ENCODE measurements at regions not wholly inside any gene's neighbourhood (a gene's known extent, or its start where the extent isn't known, plus 50 kb on each side); places are given as distances from the start of the nearest gene placed in this dataset.

DNA sequence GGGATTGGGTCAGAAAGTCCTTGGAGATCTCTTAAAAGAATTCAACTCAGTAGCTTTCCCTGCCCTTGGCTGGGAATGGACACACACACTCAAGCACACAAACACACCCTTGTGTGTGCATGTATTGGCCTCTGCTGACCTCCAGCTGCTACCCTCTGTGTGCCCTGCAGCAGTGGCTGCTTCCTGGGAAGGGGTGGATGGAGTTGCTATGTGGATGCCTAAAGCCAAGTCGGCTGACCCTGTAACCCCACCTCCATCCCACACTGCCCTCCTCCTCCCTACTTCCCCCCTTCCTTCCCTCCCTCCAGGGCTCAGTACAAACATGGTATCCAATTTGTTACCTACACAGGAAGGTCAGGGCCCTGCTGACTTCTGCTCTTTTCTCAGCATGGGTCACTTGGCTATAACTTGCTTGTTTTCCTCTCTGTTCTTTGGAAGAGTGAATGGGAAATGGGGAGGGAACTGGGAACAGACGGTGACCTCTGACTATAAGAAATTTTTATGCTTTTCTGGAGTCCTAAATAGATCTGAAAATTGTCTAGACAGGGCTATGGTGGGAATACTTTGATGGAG lies 351.6 kb upstream of the TBX3 start:
- no peak for DNase-seq

- DNase-seq = no peak
These were observed 348.5 kb upstream of the TBX3 start for GRCh38 chr12:115032521-115032920.

GRCh38 chr12:115030017-115030416 lies 346.0 kb upstream of the TBX3 start:
- no peak for DNase-seq

DNA sequence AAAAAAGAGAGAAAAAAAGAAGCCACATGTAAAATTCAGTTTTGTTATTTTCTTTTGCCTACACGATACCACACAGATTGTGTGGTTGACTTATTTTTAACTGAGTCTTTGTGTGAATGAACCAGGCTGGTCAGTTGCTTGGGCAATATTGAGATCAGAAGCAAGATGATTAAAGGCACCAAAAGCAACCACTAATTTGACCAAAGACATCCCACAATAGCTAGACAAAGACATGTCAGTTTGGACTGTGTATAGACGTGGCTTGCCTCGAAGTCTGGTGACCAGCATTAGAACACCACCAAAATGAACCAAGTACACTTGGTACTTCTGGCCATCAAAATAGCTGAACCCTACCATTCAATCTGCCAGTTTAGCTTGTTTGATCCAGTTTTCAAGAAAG lies 340.6 kb upstream of the TBX3 start:
- DNase-seq = no peak

GRCh38 chr12:115023279-115024265 lies 339.6 kb upstream of the TBX3 start:
- no peak for DNase-seq

DNA sequence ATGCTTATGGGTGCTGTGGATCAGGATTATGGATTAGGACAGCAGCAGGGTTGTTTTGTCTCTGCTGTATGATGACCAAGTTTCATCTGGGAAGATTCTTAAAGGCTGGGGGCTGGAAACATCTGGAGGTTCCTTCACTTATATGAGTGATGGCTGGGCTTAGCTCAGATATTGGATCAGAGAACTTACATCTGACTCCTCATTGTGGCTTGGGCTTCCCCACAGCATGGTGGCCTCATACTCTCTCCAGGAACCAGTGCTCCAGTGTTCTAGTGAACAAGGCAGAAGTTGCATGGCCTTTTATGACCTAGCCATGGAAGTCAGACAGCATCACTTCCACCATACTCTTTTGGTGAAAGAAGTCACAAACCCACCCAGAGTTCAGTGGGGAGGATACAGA lies 336.1 kb upstream of the TBX3 start:
- no peak for DNase-seq

- DNase-seq = no peak
These were observed 333.4 kb upstream of the TBX3 start for GRCh38 chr12:115017346-115017745.

GRCh38 chr12:115013236-115013981 lies 329.4 kb upstream of the TBX3 start:
- no peak for DNase-seq

- DNase-seq = no peak
These were observed 328.9 kb upstream of the TBX3 start for GRCh38 chr12:115012861-115013235.

DNA sequence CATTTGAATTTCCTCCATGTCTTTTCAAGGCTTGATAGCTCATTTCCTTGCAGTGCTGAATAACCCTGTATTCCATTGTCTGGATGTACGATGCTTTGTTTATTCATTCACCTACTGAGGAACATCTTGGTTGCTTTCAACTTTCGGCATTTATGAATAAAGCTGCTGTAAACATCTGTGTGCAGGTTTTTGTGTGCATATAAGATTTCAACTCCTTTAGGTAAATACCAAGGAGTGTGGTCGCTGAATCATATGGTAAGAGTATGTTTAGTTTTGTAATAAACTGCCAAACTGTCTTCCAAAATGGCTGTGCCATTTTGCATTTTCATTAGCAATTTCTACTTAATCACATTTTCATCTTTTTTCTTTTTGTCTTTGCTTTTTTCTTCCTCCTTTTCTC lies 327.7 kb upstream of the TBX3 start:
- DNase-seq = no peak

DNA sequence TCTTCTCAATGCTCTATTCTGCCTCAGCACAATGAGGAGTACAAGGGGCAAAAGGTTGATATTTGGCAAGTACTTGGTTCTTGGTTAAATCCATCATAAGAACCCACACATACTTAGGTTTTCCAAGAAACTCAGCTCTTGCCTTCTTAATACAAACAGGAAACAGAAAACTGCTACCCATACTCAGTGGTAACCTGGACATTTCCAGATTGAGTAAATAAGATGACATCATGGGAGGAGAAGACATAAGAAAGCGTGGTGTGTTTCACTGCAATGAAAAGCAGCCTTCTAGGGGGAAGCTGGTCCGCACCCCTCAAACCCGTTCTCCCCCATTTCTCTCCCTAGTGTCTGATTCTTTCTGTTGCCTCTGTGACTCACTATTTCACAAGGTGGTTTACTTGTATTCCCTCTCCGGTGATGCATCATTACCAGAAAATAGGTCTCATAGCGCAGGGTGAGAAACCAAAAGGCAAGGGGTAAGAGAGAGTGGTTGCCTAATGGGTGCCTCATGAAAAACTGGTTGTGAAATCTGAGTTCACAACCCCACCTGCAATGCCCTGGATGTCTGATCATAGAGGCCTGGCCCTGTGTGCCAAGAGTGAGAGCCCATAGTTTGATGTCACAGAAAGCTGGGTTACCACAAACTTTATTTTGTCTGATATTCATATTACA lies 326.5 kb upstream of the TBX3 start:
- no peak for DNase-seq

DNA sequence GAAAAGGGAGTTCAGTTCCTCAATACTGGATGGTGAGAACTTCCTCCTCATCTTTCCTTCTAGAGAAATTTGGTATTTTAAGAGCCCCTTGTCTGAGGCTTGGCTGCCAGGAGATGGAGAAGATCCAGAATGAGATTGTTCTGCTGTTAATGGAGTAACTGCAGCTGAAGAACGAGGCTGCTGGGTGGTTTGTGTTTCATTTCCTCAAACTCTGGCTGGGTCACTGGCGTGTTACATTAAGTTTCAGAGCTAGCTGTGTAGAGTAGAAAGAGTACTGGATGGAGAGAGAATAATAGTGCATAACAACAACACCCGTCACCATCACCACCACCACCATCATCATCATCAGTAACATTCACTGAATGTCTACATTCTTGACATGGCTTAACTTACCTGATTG lies 325.0 kb upstream of the TBX3 start:
- DNase-seq = no peak

- no peak for DNase-seq
These were observed 320.6 kb upstream of the TBX3 start for GRCh38 chr12:115004470-115005146.

DNA sequence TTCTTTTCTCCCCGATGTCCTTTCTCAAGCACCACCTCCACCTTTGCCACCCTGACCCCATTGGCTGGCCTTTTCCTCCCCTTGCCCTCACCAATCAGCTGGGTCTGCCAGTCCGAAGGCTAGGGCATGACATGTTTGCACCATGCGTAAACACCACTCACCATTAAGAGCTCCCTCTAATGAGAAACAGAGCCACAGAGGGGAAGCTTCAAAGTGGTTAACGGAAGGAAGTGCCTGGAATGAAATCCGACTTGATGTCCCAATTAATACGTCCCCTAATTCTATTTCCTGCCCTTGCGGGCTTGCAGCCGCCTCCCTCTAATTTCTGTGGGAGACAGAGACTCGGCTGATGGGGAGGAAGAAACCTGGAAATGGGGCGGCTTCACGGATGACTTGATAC lies 318.5 kb upstream of the TBX3 start:
- no peak for DNase-seq

DNA sequence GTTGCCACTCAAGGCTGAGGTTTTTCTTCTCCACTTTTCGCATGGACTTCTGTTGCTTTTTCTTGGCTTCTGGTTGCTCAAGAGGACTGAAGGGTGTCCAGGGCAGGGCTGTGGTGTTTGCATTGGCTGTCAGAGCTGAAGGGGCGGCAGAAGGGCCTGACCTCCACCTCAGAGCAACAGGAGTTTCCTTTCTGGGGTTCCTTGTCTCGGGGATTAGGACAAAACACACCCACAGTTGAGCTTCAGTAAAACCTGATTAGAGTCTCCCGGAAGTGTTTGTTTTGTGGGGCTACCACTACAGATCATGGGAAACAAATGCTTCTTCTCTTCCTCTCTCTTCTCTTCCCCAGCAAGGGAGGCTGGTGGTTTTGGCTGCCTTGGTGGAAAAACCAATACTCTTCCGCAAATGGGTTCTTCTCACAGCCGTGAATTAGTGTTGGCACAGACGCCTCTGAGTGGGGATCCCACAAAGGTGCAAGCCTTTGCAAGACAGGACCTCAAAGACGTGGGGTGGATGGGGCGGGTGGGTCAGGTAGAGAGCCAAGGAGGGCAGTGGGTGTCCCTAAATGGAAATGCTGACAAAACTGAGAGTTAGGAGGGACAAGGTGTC lies 317.7 kb upstream of the TBX3 start:
- no peak for DNase-seq

GRCh38 chr12:115000038-115000437 lies 316.1 kb upstream of the TBX3 start:
- no peak for DNase-seq

GRCh38 chr12:114998750-114999128 lies 314.8 kb upstream of the TBX3 start:
- no peak for DNase-seq

- no peak for DNase-seq
These were observed 314.3 kb upstream of the TBX3 start for GRCh38 chr12:114998118-114998749.

- no peak for DNase-seq
These were observed 312.4 kb upstream of the TBX3 start for GRCh38 chr12:114996382-114996781.

- DNase-seq = no peak
These were observed 311.9 kb upstream of the TBX3 start for GRCh38 chr12:114995891-114996290.

- no peak for DNase-seq
These were observed 309.2 kb upstream of the TBX3 start for GRCh38 chr12:114993165-114993564.

DNA sequence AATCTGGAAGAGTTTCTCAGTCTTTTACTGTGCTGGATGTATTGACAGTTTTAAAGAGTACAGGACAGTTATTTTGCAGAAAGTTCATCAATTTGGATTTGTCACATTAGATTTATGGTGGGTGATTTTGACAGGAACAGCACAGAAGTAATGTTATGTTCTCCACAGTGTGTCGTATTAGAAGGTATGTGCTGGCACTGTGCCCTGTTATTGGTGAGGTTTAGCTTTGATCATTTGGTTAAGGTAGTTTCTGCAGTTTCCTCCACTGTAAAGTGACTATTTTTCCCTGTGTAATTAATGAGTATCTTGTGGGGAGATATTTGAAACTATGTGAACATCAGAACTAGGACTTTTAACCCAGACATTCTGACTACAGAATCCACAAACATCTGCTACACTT lies 308.5 kb upstream of the TBX3 start:
- DNase-seq = no peak

All from CD4-positive, alpha-beta T cell treated with Interferon alpha-2 for 1 hour (primary cell).